Muscle layer of duodenum (tissue), 2 donors: ENCODE measurements at regions not wholly inside any gene's neighbourhood (a gene's known extent, or its start where the extent isn't known, plus 50 kb on each side); places are given as distances from the start of the nearest gene placed in this dataset.
A peak's percentile ranks its signal among the peaks of the same experiment; 100 is the strongest.

ENCODE experiments used
- H3K27ac ChIP-seq: one replicate; pipeline ENCODE4 v1.7.0; 2013; ENCODE audit warnings: mild to moderate bottlenecking, low read length
- H3K27me3 ChIP-seq: one replicate; pipeline ENCODE4 v1.7.0; 2013; ENCODE audit warnings: low read depth, mild to moderate bottlenecking, control low read depth, low read length
- H3K36me3 ChIP-seq, 2 donors: one replicate each; pipeline ENCODE4 v1.7.0; 2013; ENCODE audit warnings: low read length in 2 of 2, control low read depth in 1 of 2, mild to moderate bottlenecking in 1 of 2; ENCODE audit not compliant: insufficient read depth in 2 of 2, control insufficient read depth in 1 of 2
- H3K4me1 ChIP-seq, 2 donors: one replicate each; pipeline ENCODE4 v1.7.0; 2013; ENCODE audit warnings: low read length in 2 of 2, mild to moderate bottlenecking in 2 of 2, control low read depth in 1 of 2, moderate library complexity in 1 of 2; ENCODE audit not compliant: insufficient read depth in 2 of 2, control insufficient read depth in 1 of 2
- H3K4me3 ChIP-seq, 2 donors: one replicate each; pipeline ENCODE4 v1.7.0; 2013; ENCODE audit warnings: low read length in 2 of 2, low read depth in 1 of 2, mild to moderate bottlenecking in 1 of 2
- H3K9me3 ChIP-seq, 2 donors: one replicate each; pipeline ENCODE4 v1.7.0; 2013; ENCODE audit warnings: low read length in 2 of 2, control low read depth in 1 of 2, mild to moderate bottlenecking in 1 of 2; ENCODE audit not compliant: control insufficient read depth in 1 of 2
- donor health status: healthy.

- Histone ChIP-seq H3K27ac (no peak overlapping the region), H3K4me1 (no peaks in the 10 kb centered on the region), H3K4me3 (no peak overlapping the region), H3K36me3 (no peaks in the 10 kb centered on the region), H3K27me3 (no peaks in the 10 kb centered on the region), H3K9me3 (no peaks in the 10 kb centered on the region)
Measured at GRCh38 chr16:26189536-26189935, 497.8 kb downstream of the HS3ST4 start.

DNA sequence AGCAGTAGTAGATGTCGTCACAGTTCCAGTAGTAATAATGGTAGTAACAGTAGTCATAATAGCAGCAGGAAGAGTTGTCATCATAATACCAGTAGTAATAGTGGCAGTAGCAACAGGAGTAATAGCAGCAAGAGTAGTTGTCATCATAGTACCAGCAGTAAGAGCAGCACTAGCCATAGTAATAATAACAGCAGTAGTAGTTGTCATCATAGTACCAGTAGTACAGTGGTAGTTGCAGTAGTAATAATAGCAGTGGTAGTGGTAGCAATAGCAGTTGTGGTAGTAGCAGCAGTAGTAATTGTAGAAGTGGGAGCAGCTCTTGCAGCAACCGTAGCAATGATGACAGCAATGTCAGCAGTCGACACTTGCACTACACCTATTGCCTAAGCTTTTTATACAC lies 502.8 kb downstream of the HS3ST4 start:
- Histone ChIP-seq H3K36me3 (no peaks in the 10 kb centered on the region), H3K4me3 (no peak overlapping the region), H3K4me1 (no peaks in the 10 kb centered on the region), H3K27ac (no peak overlapping the region), H3K27me3 (no peaks in the 10 kb centered on the region), H3K9me3 (no peaks in the 10 kb centered on the region)

GRCh38 chr16:26195225-26195624 lies 503.5 kb downstream of the HS3ST4 start:
- H3K4me3 ChIP-seq, result no peak overlapping the region
- no peaks in the 10 kb centered on the region for H3K36me3 ChIP-seq
- no peaks in the 10 kb centered on the region for H3K4me1 ChIP-seq
- H3K27me3 ChIP-seq, result no peaks in the 10 kb centered on the region
- H3K27ac ChIP-seq, result no peak overlapping the region
- H3K9me3 ChIP-seq, result no peaks in the 10 kb centered on the region

DNA sequence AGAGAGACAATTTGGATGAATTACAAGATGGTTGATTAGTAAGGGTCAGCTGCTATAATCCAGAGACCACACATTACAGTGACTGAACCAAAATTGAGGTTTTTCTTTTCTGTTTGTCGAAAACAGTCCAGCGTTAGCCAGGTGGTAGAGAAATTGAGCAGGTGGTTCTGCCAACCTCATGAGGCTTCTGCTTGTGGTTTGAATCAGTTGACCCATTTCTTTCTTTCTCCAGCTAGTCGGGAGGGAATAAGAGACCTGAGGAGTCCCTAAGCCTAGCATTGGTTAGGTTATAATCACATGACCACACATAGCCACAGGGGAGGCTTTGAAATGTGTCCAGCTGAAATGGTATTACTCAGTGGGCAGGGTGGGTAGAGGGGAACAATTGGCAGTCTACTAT lies 504.6 kb downstream of the HS3ST4 start:
- Histone ChIP-seq H3K4me3 (no peak overlapping the region), H3K27ac (no peak overlapping the region), H3K9me3 (no peaks in the 10 kb centered on the region), H3K36me3 (no peaks in the 10 kb centered on the region), H3K27me3 (no peaks in the 10 kb centered on the region), H3K4me1 (no peaks in the 10 kb centered on the region)

- H3K4me1 ChIP-seq, result no peaks in the 10 kb centered on the region
- no peaks in the 10 kb centered on the region for H3K36me3 ChIP-seq
- H3K4me3 ChIP-seq, result no peak overlapping the region
Measured at GRCh38 chr16:26196802-26197201, 505.0 kb downstream of the HS3ST4 start.

GRCh38 chr16:26197707-26198106 lies 505.9 kb downstream of the HS3ST4 start:
- H3K36me3 ChIP-seq, result no peaks in the 10 kb centered on the region
- no peak overlapping the region for H3K4me3 ChIP-seq
- H3K9me3 ChIP-seq, result no peaks in the 10 kb centered on the region
- H3K27ac ChIP-seq, result no peak overlapping the region
- no peaks in the 10 kb centered on the region for H3K27me3 ChIP-seq
- H3K4me1 ChIP-seq, result no peaks in the 10 kb centered on the region

More at GRCh38 chr16:26196802-26197201, 505.0 kb downstream of the HS3ST4 start:
- no peaks in the 10 kb centered on the region for H3K27me3 ChIP-seq
- no peak overlapping the region for H3K27ac ChIP-seq
- H3K9me3 ChIP-seq, result no peaks in the 10 kb centered on the region

DNA sequence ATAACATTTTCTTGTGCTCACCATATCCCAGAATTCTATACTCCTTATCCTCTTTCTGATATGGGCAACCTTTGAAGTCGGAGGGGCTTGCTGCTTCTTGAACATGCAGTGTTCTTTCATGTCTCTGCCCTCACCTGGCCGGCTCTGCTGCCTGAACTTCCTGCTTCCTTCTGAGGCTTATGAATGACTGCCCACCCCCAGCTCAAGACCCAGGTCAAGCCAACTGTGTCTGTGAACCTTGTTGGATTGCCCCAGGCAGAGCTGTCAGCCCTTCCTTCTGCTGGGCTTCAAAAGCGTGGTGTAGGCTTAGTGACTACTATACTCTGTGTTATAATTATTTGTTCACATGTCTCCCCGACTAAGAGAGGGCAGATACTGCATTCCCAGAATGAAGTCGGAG lies 506.5 kb downstream of the HS3ST4 start:
- H3K27me3 ChIP-seq, result no peaks in the 10 kb centered on the region
- H3K4me1 ChIP-seq, result no peaks in the 10 kb centered on the region
- H3K9me3 ChIP-seq, result no peaks in the 10 kb centered on the region
- H3K36me3 ChIP-seq, result no peaks in the 10 kb centered on the region
- no peak overlapping the region for H3K4me3 ChIP-seq
- H3K27ac ChIP-seq, result no peak overlapping the region

DNA sequence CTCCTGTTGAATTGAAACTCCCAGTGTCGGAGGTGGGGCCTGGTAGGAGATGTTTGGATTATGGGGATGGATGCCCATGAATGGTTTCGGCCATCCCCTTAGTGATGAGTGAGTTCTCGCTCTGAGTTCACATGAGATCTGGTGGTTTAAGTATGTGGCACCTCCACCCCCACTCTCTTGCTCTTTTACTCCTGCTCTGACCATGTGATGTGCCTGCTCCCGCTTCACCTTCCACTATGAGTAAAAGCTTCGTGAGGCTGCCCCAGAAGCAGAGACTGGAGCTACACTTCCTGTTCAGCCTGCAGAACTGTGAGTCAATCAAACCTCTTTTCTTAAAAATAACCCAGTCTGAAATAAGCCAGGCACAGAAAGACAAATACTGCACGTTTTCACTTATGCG lies 512.4 kb downstream of the HS3ST4 start:
- Histone ChIP-seq H3K9me3 (peaks cover 0 to 5% of the 10 kb centered on the region in 2 donors), H3K27me3 (no peaks in the 10 kb centered on the region), H3K4me1 (no peaks in the 10 kb centered on the region), H3K27ac (no peak overlapping the region), H3K36me3 (no peaks in the 10 kb centered on the region), H3K4me3 (no peak overlapping the region)

DNA sequence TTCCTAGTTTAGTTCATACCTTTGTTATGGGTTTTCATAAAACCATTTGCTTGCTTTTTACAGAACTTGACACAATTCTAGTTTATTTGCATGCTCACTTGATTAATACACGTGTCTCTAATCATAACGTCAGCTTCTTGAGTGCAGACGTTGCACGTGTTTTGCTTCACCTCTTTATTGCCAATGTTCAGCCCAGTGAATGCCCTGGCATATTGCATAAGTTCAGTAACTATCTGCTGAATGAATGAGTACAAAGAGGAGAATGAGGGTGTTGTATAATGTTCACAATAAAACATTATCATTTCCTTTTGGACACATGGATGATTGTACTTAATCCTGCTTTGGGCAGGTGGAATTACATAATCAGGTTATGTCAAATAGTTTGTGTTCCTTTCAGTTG lies 519.8 kb downstream of the HS3ST4 start:
- Histone ChIP-seq H3K27ac (no peak overlapping the region), H3K36me3 (no peaks in the 10 kb centered on the region), H3K9me3 (peaks cover 5 to 6% of the 10 kb centered on the region in 2 donors), H3K27me3 (no peaks in the 10 kb centered on the region), H3K4me1 (no peaks in the 10 kb centered on the region), H3K4me3 (no peak overlapping the region)

- Histone ChIP-seq H3K36me3 (no peaks in the 10 kb centered on the region), H3K9me3 (peaks cover 5 to 6% of the 10 kb centered on the region in 2 donors), H3K4me3 (no peak overlapping the region), H3K4me1 (no peaks in the 10 kb centered on the region), H3K27ac (no peak overlapping the region), H3K27me3 (no peaks in the 10 kb centered on the region)
Measured at GRCh38 chr16:26212599-26212998, 520.8 kb downstream of the HS3ST4 start.

- Histone ChIP-seq H3K4me3 (peak overlapping the region; percentile 12 to 26), H3K4me1 (no peaks in the 10 kb centered on the region), H3K27ac (no peak overlapping the region), H3K27me3 (no peaks in the 10 kb centered on the region), H3K36me3 (no peaks in the 10 kb centered on the region), H3K9me3 (peaks cover 0 to 6% of the 10 kb centered on the region in 2 donors)
Measured at GRCh38 chr16:26214581-26215174, 522.9 kb downstream of the HS3ST4 start.

DNA sequence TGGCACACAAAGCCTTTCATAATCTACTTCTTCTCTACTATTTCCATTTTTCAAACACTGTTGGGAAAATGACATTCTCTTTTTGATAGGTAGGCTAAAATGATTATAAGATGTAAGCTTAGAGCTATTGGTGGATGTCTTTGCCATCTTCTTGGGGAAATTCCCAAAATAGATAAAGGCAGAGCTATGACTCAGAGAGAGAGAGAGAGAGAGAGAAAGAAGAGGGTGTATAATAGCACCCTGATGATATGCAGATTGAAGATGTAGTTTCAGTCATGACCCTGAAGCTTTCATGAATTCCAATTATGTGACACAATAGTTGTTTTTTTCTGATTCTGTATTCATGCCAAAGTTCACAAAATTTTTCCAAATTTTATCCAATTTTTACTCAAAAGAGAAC lies 529.1 kb downstream of the HS3ST4 start:
- Histone ChIP-seq H3K4me3 (no peak overlapping the region), H3K4me1 (peaks cover 0 to 4% of the 10 kb centered on the region in 2 donors), H3K9me3 (no peaks in the 10 kb centered on the region), H3K27me3 (no peaks in the 10 kb centered on the region), H3K36me3 (no peaks in the 10 kb centered on the region), H3K27ac (no peak overlapping the region)
